Stimulated activated CD4-positive, alpha-beta T cell treated with anti-CD3 and anti-CD28 coated beads, TNF-alpha, amount 100 ng/mL, for 1 hour (primary cell): ENCODE measurements at regions not wholly inside any gene's neighbourhood (a gene's known extent, or its start where the extent isn't known, plus 50 kb on each side); places are given as distances from the start of the nearest gene placed in this dataset.
"Not testable (repeated sequence)": the region's sequence is repeated elsewhere in the genome, so short reads cannot be mapped to it uniquely, and the experiment has no call there.

ENCODE experiments used
- DNase-seq, 3 donors: peaks; one replicate each; pipeline ENCODE4 v3.0.0-alpha.2; 2020; ENCODE audit warnings: low read depth in 3 of 3, low spot score in 1 of 3

- DNase-seq: no peak
Measured at GRCh38 chr7:113030489-113030888, 56.1 kb downstream of the GPR85 start.

- no peak for DNase-seq
Measured at GRCh38 chr7:113026941-113027340, 59.7 kb downstream of the GPR85 start.

GRCh38 chr7:113017144-113017857 lies 69.3 kb downstream of the GPR85 start:
- not testable (repeated sequence) for DNase-seq

GRCh38 chr7:113015034-113015645 lies 71.5 kb downstream of the GPR85 start:
- DNase-seq: no peak

GRCh38 chr7:113013761-113014449 lies 72.7 kb downstream of the GPR85 start:
- DNase-seq: no peak

- DNase-seq: not testable (repeated sequence)
Measured at GRCh38 chr7:113012862-113013261, 73.8 kb downstream of the GPR85 start.

GRCh38 chr7:113010377-113010776 lies 76.2 kb downstream of the GPR85 start:
- DNase-seq: no peak

GRCh38 chr7:113008755-113009154 lies 77.9 kb downstream of the GPR85 start:
- DNase-seq: no peak

- DNase-seq: no peak
Measured at GRCh38 chr7:113004726-113005454, 81.7 kb downstream of the GPR85 start.

- no peak for DNase-seq
Measured at GRCh38 chr7:113000316-113001020, 86.2 kb downstream of the GPR85 start.

GRCh38 chr7:112997831-112998230 lies 88.8 kb downstream of the GPR85 start:
- DNase-seq: no peak

- no peak for DNase-seq
Measured at GRCh38 chr7:112996331-112996871, 90.2 kb downstream of the GPR85 start.

- DNase-seq: no peak
Measured at GRCh38 chr7:112995059-112995824, 91.4 kb downstream of the GPR85 start.

GRCh38 chr7:112994656-112995055 lies 92.0 kb downstream of the GPR85 start:
- no peak for DNase-seq

GRCh38 chr7:112990624-112991023 lies 96.0 kb downstream of the GPR85 start:
- DNase-seq: no peak

GRCh38 chr7:112989531-112989930 lies 97.1 kb downstream of the GPR85 start:
- no peak for DNase-seq

GRCh38 chr7:112987171-112987570 lies 99.5 kb downstream of the GPR85 start:
- no peak for DNase-seq

GRCh38 chr7:112986256-112987031 lies 100.2 kb downstream of the GPR85 start:
- DNase-seq: no peak

GRCh38 chr7:112985377-112985987 lies 101.1 kb downstream of the GPR85 start:
- no peak for DNase-seq
